ENCODE measurements at regions not wholly inside any gene's neighbourhood (a gene's known extent, or its start where the extent isn't known, plus 50 kb on each side); places are given as distances from the start of the nearest gene placed in this dataset.

DNA sequence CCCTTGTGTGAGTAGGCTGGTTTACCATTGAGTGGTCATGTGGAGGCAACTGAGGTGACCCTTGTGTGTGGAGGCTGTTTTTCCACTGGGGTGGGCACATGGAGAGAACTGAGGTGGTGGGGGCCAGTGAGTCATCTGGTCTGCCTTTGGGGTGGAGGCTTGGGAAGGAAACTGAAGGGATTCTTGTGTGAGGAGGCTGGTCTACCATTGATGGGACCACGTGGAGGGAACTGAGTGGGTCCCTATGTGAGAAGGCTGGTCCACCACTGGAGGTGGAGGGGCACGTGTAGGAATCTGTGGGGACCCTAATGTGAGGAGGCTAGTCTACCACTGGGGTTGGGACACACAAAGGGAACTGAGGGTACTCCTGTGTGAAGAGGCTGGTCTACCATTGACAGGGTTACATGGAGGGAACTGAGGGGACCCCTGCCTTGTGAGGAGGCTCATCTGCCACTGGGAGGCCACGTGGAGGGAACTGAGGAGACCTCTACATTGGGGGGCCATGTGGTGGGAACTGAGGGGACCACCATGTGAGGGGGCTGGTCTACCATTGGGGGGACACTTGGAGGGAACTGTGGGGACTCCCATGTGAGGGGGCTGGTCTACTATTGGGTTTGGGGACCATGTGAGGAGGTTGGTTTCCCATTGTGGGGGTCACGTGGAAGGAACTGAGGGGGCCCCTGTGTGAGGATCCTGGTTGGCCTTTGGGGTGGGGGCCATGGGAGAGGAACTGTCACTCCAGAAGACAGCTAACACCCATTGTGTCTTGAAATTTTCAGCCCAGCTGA lies 164.5 kb downstream of the WNT7A start:
- intact Hi-C loops (cut with DNase I): no loop called here
- DNase-seq: peak in 1 of 10 donors; percentile 12

DNA sequence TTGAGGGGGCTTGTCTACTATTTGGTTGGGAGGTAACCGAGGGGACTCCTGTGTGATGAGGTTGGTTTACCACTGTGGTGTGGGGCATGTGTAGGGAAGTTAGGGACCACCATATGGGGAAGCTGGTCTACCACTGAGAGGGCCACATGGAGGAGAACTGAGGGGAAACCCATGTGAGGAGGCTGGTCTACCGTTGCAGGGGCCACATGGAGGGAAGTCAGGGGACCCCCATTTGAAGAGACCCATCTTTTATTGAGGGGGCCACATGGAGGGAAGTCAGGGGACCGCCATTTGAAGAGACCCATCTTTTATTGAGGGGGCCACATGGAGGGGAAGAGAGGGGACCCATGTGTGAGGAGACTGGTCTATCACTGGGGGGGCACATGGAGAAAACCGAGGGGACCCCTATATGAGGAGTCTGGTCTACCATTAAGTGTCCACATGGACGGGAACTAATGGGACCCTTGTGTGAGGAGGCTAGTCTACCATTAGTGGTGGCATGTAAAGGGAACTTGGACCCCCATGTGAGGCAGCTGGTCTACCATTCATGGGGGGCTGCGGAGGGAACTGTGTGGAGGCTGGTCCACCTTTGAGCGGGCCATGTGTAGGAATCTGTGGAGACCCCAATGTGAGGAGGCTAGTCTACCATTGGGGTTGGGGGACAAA lies 165.5 kb downstream of the FBLN2 start:
- intact Hi-C loops (cut with DNase I): no loop called here
- DNase-seq: peak in 1 of 10 donors; percentile 28

DNA sequence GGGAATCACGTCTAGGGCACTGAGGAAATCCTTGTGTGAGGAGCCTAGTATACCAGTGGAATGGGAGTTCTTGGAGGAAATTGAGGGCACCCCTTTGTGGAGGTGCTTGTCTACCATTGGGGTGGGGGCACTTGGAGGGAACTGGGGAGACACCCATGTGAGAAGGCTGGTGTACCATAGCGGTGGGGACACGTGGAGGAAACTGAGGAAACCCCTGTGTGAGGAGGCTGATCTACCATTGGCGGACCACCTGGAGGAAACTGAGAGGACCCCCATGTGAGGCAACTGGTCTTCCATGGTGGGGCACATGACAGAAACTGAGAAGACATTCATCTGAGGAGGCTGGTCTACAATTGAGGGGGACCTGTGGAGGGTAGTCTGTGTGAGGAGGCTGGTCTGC lies 164.5 kb downstream of the FBLN2 start:
- intact Hi-C loops (cut with DNase I): no loop called here
- peak in 2 of 10 donors; percentile 3 to 30 for DNase-seq

DNA sequence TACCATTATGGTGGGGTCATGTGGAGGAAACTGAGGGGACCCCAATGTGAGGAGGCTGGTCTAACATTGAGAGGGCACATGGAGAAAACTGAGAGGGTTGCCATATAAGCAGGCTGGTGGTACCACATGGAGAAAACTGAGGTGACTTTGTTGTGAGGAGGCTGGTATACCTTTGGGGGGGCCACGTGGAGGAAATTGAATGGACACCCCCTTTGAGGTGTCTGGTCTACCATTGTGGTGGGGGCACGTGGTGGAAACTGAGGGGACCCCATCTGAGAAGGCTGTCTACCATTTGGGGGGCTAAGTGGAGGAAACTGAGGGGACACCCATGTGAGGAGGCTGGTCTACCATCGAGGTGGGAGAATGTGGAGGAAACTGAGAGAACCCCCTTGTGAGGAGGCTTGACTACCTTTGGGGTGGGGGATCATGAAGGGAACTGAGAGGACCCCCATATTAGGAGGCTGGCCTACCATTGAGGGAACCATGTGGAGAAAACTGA lies 163.8 kb downstream of the FBLN2 start:
- DNase-seq: peak in 1 of 10 donors; percentile 25
- intact Hi-C loops (cut with DNase I): no loop called here

DNA sequence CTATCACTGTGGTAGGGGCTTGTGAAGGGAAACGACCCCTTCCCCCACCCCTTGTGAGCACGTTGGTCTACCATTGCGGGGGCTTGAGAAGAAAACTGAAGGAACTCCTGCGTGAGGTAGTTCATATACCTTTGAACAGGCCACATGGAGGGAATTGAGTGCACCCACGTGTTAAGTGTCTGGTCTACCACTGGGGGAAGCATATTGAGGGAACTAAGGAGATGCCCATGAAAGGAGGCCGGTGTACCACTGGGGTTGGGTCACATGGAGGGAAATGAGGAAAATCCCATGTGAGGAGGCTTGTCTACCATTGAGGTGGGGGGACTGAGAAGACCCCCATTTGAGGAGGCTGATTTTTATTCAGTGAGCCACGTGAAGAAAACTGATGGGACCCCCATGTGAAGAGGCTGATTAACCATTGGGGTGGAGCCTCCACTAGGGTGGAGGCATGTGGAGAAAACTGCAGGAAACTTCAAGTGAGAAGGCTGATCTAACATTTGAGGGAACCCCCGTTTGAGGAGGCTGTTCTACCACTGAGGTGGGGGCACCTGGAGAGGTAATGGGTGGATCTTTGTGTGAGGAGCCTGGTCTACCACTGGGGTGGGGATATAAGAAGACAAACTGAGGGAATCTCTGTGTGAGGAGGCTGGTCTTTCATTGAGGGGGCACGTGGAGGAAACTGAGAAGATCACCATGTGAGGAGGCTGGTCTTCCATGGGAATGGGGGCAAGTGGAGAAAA lies 163.2 kb downstream of the FBLN2 start:
- intact Hi-C loops (cut with DNase I): no loop called here
- no peak for DNase-seq

DNA sequence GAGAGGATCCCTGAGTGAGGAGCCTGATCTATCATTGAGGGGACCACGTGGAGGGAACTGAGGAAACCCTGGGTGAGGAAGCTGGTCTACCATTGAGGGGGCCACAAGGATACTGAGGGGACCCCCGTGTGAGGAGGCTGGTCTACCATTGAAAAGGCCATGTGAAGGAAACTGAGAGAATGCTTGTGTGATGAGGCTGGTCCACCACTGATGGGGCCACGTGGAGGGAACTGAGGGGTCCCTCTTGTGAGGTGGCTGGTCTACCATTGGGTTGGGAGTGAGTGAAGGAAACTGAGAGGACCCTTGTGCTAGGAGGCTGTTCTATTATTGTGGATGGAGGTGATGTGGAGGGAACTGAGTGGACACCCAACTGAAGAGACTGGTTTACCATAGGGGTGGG lies 161.3 kb downstream of the FBLN2 start:
- intact Hi-C loops (cut with DNase I): no loop called here
- DNase-seq: peak in 2 of 10 donors; percentile 41 to 43

DNA sequence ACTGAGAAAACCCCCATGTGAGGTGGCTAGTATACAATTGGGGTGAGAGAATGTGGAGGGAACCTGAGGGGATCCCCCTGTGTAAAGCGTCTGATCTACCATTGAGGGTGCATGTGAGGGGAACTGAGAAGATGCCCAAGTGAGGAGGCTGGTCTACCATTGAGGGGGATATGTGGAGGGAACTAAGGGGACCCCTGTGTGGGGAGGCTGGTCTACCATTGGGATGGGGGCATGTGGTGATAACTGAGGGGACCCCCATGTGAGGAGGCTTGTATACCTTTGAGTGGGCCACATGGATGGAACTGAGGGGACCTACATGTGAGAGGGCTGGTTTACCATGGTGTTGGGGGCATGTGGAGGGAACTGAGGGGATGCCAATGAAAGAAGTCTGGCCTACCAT lies 160.8 kb downstream of the FBLN2 start:
- DNase-seq: peak in 3 of 10 donors; percentile 1 to 42 (median 1)

DNA sequence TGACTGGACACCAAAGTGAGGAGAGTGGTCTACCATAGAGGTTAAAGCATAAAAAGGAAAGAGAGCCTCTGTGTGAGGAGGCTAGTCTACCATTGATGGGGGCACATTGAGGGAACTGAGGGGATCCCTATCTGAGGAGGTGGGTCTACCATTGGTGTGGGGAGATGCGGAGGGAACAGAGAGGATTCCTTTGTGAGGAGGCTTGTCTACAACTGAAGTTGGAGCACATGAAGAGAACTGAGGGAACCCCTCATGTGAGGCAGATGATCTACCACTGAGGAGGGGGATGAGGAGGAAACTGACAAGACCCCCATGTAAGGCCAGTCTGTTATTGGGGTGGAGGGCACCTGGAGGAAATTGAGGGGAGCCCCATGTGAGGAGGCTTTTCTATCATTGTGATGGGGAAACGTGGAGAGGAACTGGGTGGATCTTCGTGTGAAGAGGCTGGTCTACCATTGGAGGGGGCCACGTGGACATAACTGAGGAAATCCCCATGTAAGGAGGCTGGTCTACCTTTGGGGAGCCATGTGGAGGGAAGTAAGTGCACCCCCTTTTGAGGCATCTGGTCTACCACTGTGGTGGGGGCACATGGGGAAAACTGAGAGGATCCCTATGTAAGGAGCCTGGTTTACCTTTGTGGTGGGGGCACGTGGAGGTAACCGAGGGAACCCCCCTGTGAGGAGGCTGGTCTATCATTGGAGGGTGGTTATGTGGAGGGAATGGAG lies 160.1 kb downstream of the FBLN2 start:
- peak in 1 of 10 donors; percentile 5 for DNase-seq

More for the DNA sequence above, 160.8 kb downstream of the FBLN2 start:
- intact Hi-C loops (cut with DNase I): no loop called here

DNA sequence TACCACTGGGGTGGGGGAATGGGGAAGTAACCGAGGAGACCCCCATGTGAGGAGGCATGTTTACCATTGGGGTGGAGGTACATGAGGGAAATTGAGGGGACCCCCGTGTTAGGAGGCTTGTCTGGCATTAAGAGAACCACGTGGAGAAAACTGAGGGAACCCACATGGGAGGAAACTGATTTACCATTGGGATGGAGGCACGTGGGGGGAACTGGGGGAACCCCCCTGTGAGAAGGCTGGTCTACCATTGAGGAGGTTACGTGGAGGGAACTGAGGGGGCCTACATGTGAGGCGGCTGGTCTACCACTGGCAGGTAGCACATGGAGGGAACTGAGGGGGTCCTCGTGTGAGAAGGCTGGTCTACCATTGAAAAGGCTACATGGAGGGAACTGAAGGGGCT lies 159.4 kb downstream of the FBLN2 start:
- intact Hi-C loops (cut with DNase I): no loop called here
- DNase-seq: peak in 4 of 10 donors; percentile 1 to 33 (median 14)

More for the DNA sequence above, 160.1 kb downstream of the FBLN2 start:
- intact Hi-C loops (cut with DNase I): no loop called here

DNA sequence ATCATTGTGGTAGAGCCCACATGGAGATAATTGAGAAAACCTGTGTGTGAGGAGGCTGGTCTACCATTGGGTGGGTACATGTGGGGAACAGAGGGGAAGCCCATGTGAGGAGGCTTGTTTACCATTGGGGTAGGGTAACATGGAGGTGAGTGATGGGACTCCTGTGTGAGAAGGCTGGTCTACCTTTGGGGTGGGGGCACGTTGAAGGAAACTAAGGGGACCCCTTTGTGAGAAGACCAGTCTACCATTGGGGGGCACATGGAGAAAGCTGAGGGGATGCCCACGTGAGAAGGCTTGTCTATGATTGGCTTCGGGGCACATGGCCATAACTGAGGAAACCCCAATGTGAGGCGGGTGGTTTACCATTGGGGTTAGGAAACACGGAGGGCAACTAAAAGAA lies 158.5 kb downstream of the FBLN2 start:
- DNase-seq: peak in 2 of 10 donors; percentile 1 to 15

DNA sequence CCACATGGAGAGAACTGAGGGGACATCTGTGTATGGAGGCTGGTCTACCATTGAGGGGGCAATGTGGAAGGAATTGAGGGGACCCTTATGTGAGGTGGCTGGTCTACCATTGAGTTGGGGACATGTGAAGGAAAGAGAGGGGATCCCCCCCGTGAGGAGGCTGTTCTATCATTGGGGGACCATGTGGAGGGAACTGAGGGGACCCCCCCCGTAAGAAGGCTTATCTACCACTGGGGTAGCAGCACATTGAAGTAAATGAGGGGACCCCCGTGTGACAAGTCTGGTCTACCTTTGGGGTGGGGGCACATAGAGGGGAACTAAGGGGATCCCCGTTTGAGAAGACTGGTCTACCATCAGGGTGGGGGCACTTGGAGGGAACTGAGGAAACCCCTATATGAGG lies 158.0 kb downstream of the FBLN2 start:
- intact Hi-C loops (cut with DNase I): no loop called here
- DNase-seq: no peak

More for the DNA sequence above, 158.5 kb downstream of the FBLN2 start:
- intact Hi-C loops (cut with DNase I): no loop called here

DNA sequence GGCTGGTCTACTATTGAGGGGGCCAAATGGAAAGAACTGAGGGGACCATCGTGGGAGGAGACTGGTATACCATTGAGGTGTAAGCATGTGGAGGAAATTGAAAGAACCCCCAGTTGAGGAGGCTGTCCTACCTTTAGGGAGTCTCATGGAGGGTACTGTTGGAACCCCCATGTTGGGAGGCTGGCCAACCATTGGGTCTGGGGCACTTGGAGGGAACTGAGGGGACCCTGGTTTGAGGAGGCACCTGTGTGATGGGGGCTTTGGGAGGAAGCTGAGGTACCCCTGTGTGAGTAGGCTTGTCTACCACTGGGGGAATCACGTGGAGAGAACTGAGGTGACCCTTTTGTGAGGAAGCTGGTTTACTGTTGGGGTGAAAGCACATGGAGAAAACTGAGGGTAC lies 157.5 kb downstream of the FBLN2 start:
- peak in 4 of 10 donors; percentile 1 to 55 (median 40) for DNase-seq
- intact Hi-C loops (cut with DNase I): no loop called here

DNA sequence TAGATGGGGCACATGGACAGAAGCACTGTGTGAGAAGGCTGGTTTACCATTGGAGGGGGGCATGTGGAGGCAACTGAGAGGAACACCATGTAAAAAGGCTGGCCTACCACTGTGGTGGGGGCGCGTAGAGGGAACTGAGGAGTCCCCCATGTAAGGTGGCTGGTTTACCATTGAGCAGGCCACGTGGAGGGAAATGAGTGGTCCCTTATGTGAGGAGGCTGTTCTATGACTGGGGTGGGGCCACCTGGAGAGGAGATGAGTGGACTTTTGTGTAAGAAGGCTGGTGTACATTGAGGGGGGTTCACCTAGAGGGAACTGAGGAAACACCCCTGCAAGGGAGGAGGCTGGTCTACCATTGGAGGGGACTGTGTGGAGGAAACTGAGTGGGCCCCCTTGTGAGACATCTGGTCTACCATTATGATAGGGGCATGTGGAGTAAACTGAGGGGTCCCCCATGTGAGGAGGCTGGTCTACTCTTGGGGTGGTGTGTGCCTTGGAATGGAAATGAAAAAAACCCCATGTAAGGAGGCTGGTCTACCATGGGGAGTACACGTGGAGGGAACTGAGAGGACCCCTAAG lies 156.9 kb downstream of the FBLN2 start:
- intact Hi-C loops (cut with DNase I): no loop called here
- DNase-seq: peak in 3 of 10 donors; percentile 3 to 12 (median 6)

DNA sequence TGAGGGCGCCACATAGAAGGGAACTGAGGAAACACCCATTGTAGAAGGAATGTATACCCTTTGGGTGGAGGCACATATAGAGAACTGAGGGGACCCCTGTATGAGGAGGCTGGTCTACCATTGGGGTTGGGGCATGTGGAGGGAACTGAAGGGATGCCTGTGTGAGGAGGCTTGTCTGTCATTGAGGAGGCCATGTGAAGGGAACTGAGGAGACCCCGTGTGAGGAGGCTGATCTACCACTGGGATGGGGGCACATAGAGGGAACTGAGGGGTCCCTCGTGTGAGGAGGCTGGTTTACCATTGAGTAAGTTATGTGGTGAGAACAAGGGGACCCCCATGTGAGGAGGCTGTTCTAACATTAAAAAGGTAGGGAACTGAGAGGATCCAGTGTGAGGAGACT lies 156.1 kb downstream of the FBLN2 start:
- intact Hi-C loops (cut with DNase I): no loop called here
- DNase-seq: peak in 1 of 10 donors; percentile 5

DNA sequence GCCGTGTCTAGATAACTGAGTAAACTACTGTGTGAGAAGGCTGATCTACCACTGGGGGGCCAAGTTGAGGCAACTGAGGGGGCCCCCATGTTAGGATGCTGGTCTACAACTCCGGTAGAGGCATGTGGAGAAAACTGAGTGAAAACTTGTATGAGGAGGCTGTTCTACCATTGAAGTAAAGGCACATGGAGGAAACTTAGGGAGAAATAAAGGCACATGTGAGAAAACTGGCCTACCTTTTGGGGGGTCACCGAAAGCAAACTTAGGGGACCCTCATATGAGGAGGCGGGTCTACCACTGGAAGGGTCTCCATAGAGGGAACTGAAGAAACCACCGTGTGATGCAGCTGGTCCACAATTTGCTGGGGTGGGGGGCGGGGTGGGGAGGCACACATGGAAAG lies 155.2 kb downstream of the FBLN2 start:
- DNase-seq: peak in 1 of 10 donors; percentile 6
- intact Hi-C loops (cut with DNase I): no loop called here

DNA sequence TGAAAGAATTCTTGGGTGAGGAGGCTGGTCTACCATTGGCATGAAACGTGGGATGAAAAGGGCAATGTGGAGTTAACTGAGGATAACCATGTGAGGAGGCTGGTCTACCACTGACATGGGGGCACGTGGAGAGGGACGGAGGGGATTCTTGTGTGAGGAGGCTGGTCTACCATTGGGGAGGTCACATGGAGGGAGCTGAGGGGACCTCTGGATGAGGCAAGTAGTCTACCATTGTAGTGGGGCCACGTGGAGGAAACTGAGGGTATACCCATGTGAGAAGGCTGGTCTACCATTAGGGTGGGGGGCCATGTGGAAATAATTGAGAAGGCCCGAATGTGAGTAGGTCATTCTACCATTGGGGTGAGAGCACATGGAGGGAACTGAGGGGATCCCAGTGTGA lies 154.1 kb downstream of the FBLN2 start:
- peak in 2 of 10 donors; percentile 11 to 18 for DNase-seq
- intact Hi-C loops (cut with DNase I): no loop called here

DNA sequence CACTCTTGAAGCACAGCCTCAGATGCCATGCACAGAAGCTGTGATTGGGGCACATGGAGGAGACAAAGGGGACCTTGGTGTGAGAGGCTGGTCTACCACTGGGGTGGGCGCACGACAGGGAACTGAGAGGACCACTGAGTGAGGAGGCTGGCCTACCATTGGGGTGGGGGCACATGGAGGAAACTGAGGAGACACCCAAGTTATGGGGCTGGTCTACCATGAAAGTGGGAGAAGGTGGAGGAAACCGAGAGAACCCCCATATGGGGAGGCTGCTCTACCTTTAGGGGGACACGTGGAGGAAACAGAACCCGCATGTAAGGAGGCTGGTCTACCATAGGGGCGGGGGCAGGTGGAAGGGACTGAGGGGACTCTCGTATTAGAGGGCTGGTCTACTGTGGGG lies 153.4 kb downstream of the FBLN2 start:
- peak in 3 of 10 donors; percentile 3 to 52 (median 24) for DNase-seq
- intact Hi-C loops (cut with DNase I): no loop called here

DNA sequence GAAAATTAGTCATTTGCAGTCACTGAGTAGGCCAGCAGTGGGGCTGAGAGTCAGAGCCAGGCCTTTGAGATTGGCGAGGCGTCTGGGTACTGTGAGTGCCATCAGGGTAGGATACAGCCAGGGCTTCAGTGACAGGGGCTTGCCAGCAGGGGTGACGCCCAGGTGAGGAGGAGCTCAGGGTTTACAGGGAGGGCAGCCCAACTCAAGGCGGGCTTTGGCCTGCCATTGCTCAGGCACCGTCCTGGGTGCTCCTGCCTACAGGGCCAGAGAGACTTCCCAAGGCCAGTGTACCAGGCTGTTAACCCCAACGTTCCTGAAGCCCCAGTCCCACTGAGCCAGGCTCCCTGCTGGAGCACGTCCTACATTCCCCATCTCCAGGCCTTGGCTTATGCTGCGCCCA lies 152.0 kb downstream of the FBLN2 start:
- peak in 2 of 10 donors; percentile 23 to 73 for DNase-seq

DNA sequence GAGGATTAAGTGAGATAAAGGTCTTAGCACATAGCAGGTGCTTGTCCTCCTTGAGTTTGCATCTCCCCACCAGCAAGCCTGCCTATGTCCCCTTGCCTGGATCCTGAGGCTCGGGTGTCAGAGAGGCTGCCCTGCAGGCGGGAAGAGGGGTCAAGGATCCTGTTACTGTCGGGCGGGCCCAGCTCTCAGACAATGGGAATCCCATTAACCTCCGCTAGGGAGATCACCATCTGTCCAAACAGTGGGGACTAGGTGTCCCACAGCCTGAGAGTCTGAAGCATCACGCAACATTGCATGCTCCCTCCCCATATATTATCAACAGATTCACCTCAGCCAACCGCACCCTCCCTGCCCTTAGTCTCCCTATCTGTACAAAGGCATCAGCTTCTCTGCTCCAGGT lies 151.4 kb downstream of the FBLN2 start:
- intact Hi-C loops (cut with DNase I): no loop called here
- DNase-seq: peak in 2 of 10 donors; percentile 22 to 47

More for the DNA sequence above, 152.0 kb downstream of the FBLN2 start:
- intact Hi-C loops (cut with DNase I): no loop called here

DNA sequence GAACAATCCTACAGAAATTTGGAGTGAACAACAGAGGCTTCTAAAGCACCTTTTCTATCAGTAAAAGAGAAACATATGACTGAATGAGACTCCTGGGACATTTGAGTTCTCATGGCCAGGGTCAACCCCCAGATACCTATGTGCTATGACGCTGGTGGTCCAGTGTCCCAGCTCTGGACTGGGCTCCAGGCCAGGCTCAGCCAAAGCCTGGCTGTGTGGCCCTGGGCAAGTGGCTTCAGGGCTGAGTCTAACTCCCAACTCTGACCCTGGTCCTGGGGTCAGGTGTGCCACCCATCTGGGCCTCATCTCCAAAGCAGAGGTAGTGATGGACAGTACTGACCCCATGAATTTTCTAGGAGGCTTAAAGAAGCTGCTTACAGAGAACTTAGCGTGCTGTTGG lies 147.8 kb downstream of the FBLN2 start:
- peak in 2 of 10 donors; percentile 57 to 74 for DNase-seq
- intact Hi-C loops (cut with DNase I): no loop called here

All from posterior cingulate gyrus (tissue), 11 donors.